ENCODE measurements at regions not wholly inside any gene's neighbourhood (a gene's known extent, or its start where the extent isn't known, plus 50 kb on each side); places are given as distances from the start of the nearest gene placed in this dataset.
"Not testable (repeated sequence)": the region's sequence is repeated elsewhere in the genome, so short reads cannot be mapped to it uniquely, and the experiment has no call there.

DNA sequence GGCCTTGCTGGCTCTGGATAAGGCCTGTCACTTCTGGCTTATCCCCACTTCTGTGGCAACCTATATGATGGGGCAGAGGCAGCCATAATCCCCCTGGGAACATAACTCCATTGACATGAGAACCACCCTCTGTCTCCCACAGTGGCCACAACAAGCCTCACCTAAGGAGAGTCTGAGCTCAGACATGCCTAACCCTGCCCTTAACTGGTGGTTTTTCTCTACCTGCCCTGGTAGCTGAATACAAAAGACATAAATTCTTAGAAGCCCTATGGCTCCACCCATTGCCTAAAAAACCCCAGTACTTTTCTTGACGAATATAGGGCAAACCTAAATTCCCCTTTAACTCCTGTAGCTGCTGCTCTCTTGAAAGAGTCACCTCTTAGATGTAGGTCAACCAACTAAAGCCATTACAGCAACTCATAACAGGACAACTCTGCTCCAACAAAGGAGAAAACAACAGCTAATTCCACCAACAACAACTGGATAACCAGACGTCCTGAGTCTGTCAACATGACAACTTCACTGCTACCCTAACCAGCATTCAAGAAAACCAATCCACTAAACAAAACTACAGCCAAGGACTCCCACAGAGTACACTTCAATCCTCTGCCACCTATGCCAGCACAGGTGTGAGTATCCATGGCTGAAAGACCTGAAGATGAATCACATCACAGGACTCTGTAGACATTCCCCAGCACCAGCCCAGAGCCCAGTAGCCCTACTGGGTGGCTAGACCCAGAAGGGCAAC lies 427.7 kb downstream of the PRELID2 start:
- Histone ChIP-seq H3K4me2 (ENCODE audit: unreplicated experiment) (no peak overlapping the region), H2AFZ (no peak overlapping the region), H3K9me3 (ENCODE audit: low read depth) (no peaks in the 10 kb centered on the region), H3K4me3 (no peak overlapping the region), H3K4me1 (ENCODE audit: insufficient read depth) (no peaks in the 10 kb centered on the region), H3F3A (ENCODE audit: insufficient read depth) (no peaks in the 10 kb centered on the region), H3K27ac (no peak overlapping the region), H3K36me3 (ENCODE audit: low read depth) (no peaks in the 10 kb centered on the region), H3K9ac (no peak overlapping the region), H3K79me2 (ENCODE audit: insufficient read depth) (no peaks in the 10 kb centered on the region), H3K27me3 (replicated peaks; ENCODE audit: insufficient read depth) (no peaks in the 10 kb centered on the region), H4K20me1 (ENCODE audit: insufficient read depth) (no peaks in the 10 kb centered on the region), H3K9me2 (ENCODE audit: insufficient read depth) (no peaks in the 10 kb centered on the region)
- 24 to 37% methylated on average over 2 of the region's 2 CpGs for WGBS, 2 experiments (ENCODE audit: low coverage in 1 of 2, low lambda C conversion rate in 2 of 2, missing lambda C conversion rate in 2 of 2)
- DNase-seq: no peak
- no peak for TF ChIP-seq EZH2 (IDR thresholded peaks at IDR 0.05; ENCODE audit: insufficient read depth, poor library complexity, severe bottlenecking)
- no peak for TF ChIP-seq EZH2phosphoT487 (IDR thresholded peaks at IDR 0.05; ENCODE audit: insufficient read depth, low read depth)
- in situ Hi-C loops (cut with MboI): no loop called here

GRCh38 chr5:145403992-145404391 lies 431.1 kb downstream of the PRELID2 start:
- no peaks in the 10 kb centered on the region for H3K4me1 ChIP-seq (ENCODE audit: insufficient read depth)
- H3K9me2 ChIP-seq (ENCODE audit: insufficient read depth): no peaks in the 10 kb centered on the region
- DNase-seq: no peak
- no peak overlapping the region for H3K4me3 ChIP-seq
- H3K4me2 ChIP-seq (ENCODE audit: unreplicated experiment): no peak overlapping the region
- no peak for TF ChIP-seq EZH2 (IDR thresholded peaks at IDR 0.05; ENCODE audit: insufficient read depth, poor library complexity, severe bottlenecking)
- TF ChIP-seq EZH2phosphoT487 (IDR thresholded peaks at IDR 0.05; ENCODE audit: insufficient read depth, low read depth): no peak
- no peaks in the 10 kb centered on the region for H4K20me1 ChIP-seq (ENCODE audit: insufficient read depth)
- no peak overlapping the region for H3K9ac ChIP-seq
- H3F3A ChIP-seq (ENCODE audit: insufficient read depth): no peaks in the 10 kb centered on the region
- in situ Hi-C loops (cut with MboI): no loop called here
- no peaks in the 10 kb centered on the region for H3K79me2 ChIP-seq (ENCODE audit: insufficient read depth)
- no peaks in the 10 kb centered on the region for H3K36me3 ChIP-seq (ENCODE audit: low read depth)
- no peaks in the 10 kb centered on the region for H3K9me3 ChIP-seq (ENCODE audit: low read depth)
- H2AFZ ChIP-seq: no peak overlapping the region
- H3K27me3 ChIP-seq (replicated peaks; ENCODE audit: insufficient read depth): no peaks in the 10 kb centered on the region
- 71 to 72% methylated on average over 7 of the region's 7 CpGs for WGBS, 2 experiments (ENCODE audit: low coverage in 1 of 2, low lambda C conversion rate in 2 of 2, missing lambda C conversion rate in 2 of 2)
- H3K27ac ChIP-seq: no peak overlapping the region

DNA sequence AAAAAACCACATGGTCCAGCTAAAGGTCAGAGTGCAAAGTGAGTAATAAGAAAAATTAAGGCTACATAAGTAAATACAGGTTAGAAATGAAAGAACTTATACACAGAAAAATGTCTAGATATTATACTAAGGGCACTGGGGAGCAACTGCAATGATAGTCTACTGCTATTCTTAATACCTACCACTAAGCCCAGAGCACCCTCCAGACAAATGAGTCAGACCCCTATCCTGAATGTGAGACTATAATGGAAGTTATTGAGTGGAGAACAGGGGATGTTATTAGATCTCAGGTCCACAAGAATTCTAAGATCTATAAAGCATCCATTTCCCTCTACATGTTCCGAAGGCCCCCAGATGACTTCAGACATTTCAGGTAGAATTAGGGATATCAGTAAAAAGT lies 438.3 kb downstream of the PRELID2 start:
- no peaks in the 10 kb centered on the region for H3F3A ChIP-seq (ENCODE audit: insufficient read depth)
- TF ChIP-seq EZH2 (IDR thresholded peaks at IDR 0.05; ENCODE audit: insufficient read depth, poor library complexity, severe bottlenecking) (no peak), EZH2phosphoT487 (IDR thresholded peaks at IDR 0.05; ENCODE audit: insufficient read depth, low read depth) (no peak)
- no peak overlapping the region for H3K9ac ChIP-seq
- no peak overlapping the region for H3K4me3 ChIP-seq
- 60 to 61% methylated on average over 1 of the region's 1 CpG for WGBS, 2 experiments (ENCODE audit: low coverage in 1 of 2, low lambda C conversion rate in 2 of 2, missing lambda C conversion rate in 2 of 2)
- H3K9me2 ChIP-seq (ENCODE audit: insufficient read depth): no peaks in the 10 kb centered on the region
- H3K27ac ChIP-seq: no peak overlapping the region
- H3K79me2 ChIP-seq (ENCODE audit: insufficient read depth): no peaks in the 10 kb centered on the region
- no peak for DNase-seq
- no peak overlapping the region for H3K4me2 ChIP-seq (ENCODE audit: unreplicated experiment)
- in situ Hi-C loops (cut with MboI): no loop called here
- H3K4me1 ChIP-seq (ENCODE audit: insufficient read depth): no peaks in the 10 kb centered on the region
- H3K27me3 ChIP-seq (replicated peaks; ENCODE audit: insufficient read depth): no peaks in the 10 kb centered on the region
- H3K36me3 ChIP-seq (ENCODE audit: low read depth): no peaks in the 10 kb centered on the region
- no peak overlapping the region for H2AFZ ChIP-seq
- no peaks in the 10 kb centered on the region for H3K9me3 ChIP-seq (ENCODE audit: low read depth)
- H4K20me1 ChIP-seq (ENCODE audit: insufficient read depth): no peaks in the 10 kb centered on the region

DNA sequence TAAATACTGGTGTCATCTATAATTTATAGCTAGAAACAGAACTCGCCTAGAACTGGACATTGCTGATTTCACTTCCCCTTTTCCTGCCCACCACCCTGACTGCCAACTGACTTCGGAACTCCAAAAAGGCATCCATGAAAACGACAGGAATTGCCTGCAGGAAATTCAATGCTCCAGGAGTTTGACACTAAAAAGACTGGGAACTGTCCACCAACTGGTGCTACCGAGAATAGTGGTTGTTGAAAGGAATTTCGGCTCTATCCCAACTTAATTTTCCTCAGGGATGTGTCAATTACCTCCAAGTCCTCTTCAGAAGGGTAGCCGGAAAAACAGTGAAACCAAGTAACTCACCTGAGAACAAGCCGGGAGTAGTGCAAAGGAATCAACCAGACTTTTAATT lies 440.0 kb downstream of the PRELID2 start:
- H3K36me3 ChIP-seq (ENCODE audit: low read depth); H2AFZ ChIP-seq; H3K4me2 ChIP-seq (ENCODE audit: unreplicated experiment); H3K4me3 ChIP-seq; H3K9me3 ChIP-seq (ENCODE audit: low read depth); DNase-seq; H3K27ac ChIP-seq; H3K4me1 ChIP-seq (ENCODE audit: insufficient read depth); H3F3A ChIP-seq (ENCODE audit: insufficient read depth); H3K9me2 ChIP-seq (ENCODE audit: insufficient read depth); H3K9ac ChIP-seq; in situ Hi-C loops (cut with MboI); H3K27me3 ChIP-seq (replicated peaks; ENCODE audit: insufficient read depth); H4K20me1 ChIP-seq (ENCODE audit: insufficient read depth); H3K79me2 ChIP-seq (ENCODE audit: insufficient read depth): not testable (repeated sequence)
- WGBS, 2 experiments (ENCODE audit: low coverage in 1 of 2, low lambda C conversion rate in 2 of 2, missing lambda C conversion rate in 2 of 2): 53 to 56% methylated on average over 7 of the region's 7 CpGs

DNA sequence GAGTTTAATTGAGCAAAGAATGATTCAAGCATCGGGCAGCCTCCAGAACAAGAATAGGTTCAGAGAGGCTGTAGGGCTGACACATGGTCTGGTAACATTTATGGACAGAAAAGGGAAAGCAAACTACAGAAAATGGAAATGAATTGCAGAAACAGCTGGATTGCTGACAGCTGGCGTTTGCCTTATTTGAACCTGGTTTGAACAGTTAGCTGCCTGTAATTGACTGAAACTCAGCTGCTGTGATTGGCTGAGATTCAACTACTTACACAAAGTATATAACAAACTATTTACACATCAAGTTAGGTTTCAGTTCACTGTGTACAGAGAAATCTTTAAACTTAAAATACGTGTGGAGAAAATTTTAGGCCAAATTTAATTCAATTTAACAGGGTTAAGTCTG lies 441.7 kb downstream of the PRELID2 start:
- Histone ChIP-seq H3K4me2 (ENCODE audit: unreplicated experiment) (no peak overlapping the region), H3K79me2 (ENCODE audit: insufficient read depth) (no peaks in the 10 kb centered on the region), H2AFZ (no peak overlapping the region), H3K4me1 (ENCODE audit: insufficient read depth) (no peaks in the 10 kb centered on the region), H3F3A (ENCODE audit: insufficient read depth) (no peaks in the 10 kb centered on the region), H3K36me3 (ENCODE audit: low read depth) (no peaks in the 10 kb centered on the region), H3K4me3 (no peak overlapping the region), H3K27ac (no peak overlapping the region), H3K27me3 (replicated peaks; ENCODE audit: insufficient read depth) (no peaks in the 10 kb centered on the region), H3K9me3 (ENCODE audit: low read depth) (no peaks in the 10 kb centered on the region), H3K9me2 (ENCODE audit: insufficient read depth) (no peaks in the 10 kb centered on the region), H4K20me1 (ENCODE audit: insufficient read depth) (no peaks in the 10 kb centered on the region), H3K9ac (no peak overlapping the region)
- TF ChIP-seq EZH2 (IDR thresholded peaks at IDR 0.05; ENCODE audit: insufficient read depth, poor library complexity, severe bottlenecking): no peak
- TF ChIP-seq EZH2phosphoT487 (IDR thresholded peaks at IDR 0.05; ENCODE audit: insufficient read depth, low read depth): no peak
- in situ Hi-C loops (cut with MboI): no loop called here
- no peak for DNase-seq
- 32 to 38% methylated on average over 3 of the region's 3 CpGs for WGBS, 2 experiments (ENCODE audit: low coverage in 1 of 2, low lambda C conversion rate in 2 of 2, missing lambda C conversion rate in 2 of 2)
